Tibial artery (tissue), 4 donors: ENCODE measurements at regions not wholly inside any gene's neighbourhood (a gene's known extent, or its start where the extent isn't known, plus 50 kb on each side); places are given as distances from the start of the nearest gene placed in this dataset.

ENCODE experiments used
- DNase-seq, 2 donors: peaks; one replicate each; pipeline ENCODE4 v3.0.0-alpha.2; 2019
- H3K27ac ChIP-seq, 2 donors: fragments of 200-600 bp; sonication (generic) in 1 of 2; 1 replicate in 1 of 2; 2 replicates in 1 of 2; pipeline ENCODE4 v1.5.1; 2018 to 2019; ENCODE audit warnings: mild to moderate bottlenecking in 1 of 2
- H3K27me3 ChIP-seq, 2 donors: fragments of 200-600 bp; sonication (generic) in 1 of 2; one replicate each; pipeline versions ENCODE4 v1.5.1 to v1.6.0; 2016 to 2019
- H3K36me3 ChIP-seq, 3 donors: fragments of 200-600 bp; sonication (generic) in 2 of 3; one replicate each; pipeline ENCODE4 v1.5.1; 2016 to 2019; ENCODE audit warnings: mild to moderate bottlenecking in 2 of 3
- H3K4me1 ChIP-seq, 4 donors: fragments of 200-600 bp; sonication (generic) in 2 of 4; 1 replicate in 3 of 4; 2 replicates in 1 of 4; pipeline ENCODE4 v1.5.1; 2016 to 2019
- H3K4me3 ChIP-seq, 2 donors: fragments of 200-600 bp; sonication (generic) in 1 of 2; 1 replicate in 1 of 2; 2 replicates in 1 of 2; pipeline ENCODE4 v1.5.1; 2018 to 2019; ENCODE audit warnings: mild to moderate bottlenecking in 2 of 2
- H3K9me3 ChIP-seq, 3 donors: fragments of 200-600 bp; sonication (generic) in 1 of 3; one replicate each; pipeline ENCODE4 v1.5.1; 2016 to 2019
- intact Hi-C: fragments of 100-400 bp; cut with DNase I; formaldehyde crosslinking; loops from one replicate; pipeline ENCODE4 v1.15.0; 2023; ENCODE audit warnings: low total_unique reads
- TF ChIP-seq, protein P1 (sequence below), 2 experiments: fragments of 200-600 bp in 1 of 2; fragments of 450-650 bp in 1 of 2; IDR thresholded peaks; one replicate each; pipeline ENCODE4 v1.5.1; 2017 to 2019; ENCODE audit warnings: antibody characterized with exemption in 2 of 2, mild to moderate bottlenecking in 1 of 2, moderate library complexity in 1 of 2

DNA sequence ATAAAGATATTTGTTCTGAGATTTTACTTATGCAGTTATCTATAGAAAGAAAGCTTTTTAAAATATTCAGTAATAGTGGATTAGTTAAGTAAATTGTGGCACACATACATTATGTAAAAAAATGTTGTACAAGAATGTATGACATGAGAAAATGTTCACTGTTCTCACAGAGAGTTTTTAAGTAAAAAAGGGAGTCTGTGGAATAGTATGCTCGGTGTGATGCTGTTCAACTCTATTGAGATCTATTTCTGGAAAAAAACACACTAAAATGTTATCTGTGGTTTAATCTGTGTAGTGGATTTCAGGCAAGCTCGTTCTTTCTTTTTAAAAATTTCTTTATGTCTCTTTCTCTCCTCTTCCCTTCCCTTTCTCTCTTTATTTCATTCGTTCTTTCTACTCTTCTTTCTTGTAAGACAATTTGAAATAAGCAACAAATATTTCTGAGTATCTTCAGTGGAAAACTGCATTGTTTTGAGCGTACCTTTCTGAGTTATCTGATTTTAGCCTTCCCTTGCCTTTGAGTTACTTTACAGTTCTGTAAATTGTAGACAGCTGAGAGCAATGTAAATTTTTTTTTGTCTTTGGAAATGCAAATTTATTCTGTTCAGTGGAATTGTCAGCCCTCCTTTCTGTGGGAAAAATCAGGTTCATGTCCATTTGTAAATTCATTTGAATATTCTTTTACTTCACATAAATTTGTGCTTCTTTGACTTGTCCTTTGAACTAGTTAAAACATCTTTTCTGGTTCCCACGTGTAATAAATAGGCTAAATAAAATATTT, 229.0 kb upstream of the NOX3 start:
- no peaks in the 10 kb centered on the region for H3K36me3 ChIP-seq
- no peaks in the 10 kb centered on the region for H3K9me3 ChIP-seq
- no peak overlapping the region for H3K4me3 ChIP-seq
- no peak for DNase-seq
- TF ChIP-seq, protein P1, sequence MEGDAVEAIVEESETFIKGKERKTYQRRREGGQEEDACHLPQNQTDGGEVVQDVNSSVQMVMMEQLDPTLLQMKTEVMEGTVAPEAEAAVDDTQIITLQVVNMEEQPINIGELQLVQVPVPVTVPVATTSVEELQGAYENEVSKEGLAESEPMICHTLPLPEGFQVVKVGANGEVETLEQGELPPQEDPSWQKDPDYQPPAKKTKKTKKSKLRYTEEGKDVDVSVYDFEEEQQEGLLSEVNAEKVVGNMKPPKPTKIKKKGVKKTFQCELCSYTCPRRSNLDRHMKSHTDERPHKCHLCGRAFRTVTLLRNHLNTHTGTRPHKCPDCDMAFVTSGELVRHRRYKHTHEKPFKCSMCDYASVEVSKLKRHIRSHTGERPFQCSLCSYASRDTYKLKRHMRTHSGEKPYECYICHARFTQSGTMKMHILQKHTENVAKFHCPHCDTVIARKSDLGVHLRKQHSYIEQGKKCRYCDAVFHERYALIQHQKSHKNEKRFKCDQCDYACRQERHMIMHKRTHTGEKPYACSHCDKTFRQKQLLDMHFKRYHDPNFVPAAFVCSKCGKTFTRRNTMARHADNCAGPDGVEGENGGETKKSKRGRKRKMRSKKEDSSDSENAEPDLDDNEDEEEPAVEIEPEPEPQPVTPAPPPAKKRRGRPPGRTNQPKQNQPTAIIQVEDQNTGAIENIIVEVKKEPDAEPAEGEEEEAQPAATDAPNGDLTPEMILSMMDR (IDR thresholded peaks at IDR 0.05): no peak
- H3K27me3 ChIP-seq: no peaks in the 10 kb centered on the region
- H3K4me1 ChIP-seq: no peaks in the 10 kb centered on the region
- intact Hi-C loops: no loop called here
- H3K27ac ChIP-seq: no peak overlapping the region

- intact Hi-C loops: no loop called here
- no peaks in the 10 kb centered on the region for H3K9me3 ChIP-seq
- TF ChIP-seq, protein P1 (IDR thresholded peaks at IDR 0.05): no peak
Measured at GRCh38 chr6:155678361-155678760, 222.7 kb upstream of the NOX3 start.

GRCh38 chr6:155676346-155676745, 220.7 kb upstream of the NOX3 start:
- Histone ChIP-seq H3K36me3 (no peaks in the 10 kb centered on the region), H3K4me3 (no peak overlapping the region), H3K9me3 (no peaks in the 10 kb centered on the region), H3K4me1 (no peaks in the 10 kb centered on the region), H3K27me3 (no peaks in the 10 kb centered on the region), H3K27ac (no peak overlapping the region)
- intact Hi-C loops: no loop called here
- no peak for DNase-seq
- TF ChIP-seq, protein P1 (IDR thresholded peaks at IDR 0.05): no peak

More at GRCh38 chr6:155678361-155678760, 222.7 kb upstream of the NOX3 start:
- H3K27me3 ChIP-seq: no peaks in the 10 kb centered on the region
- no peaks in the 10 kb centered on the region for H3K4me1 ChIP-seq
- no peak for DNase-seq
- no peaks in the 10 kb centered on the region for H3K36me3 ChIP-seq
- H3K4me3 ChIP-seq: no peak overlapping the region
- no peak overlapping the region for H3K27ac ChIP-seq

GRCh38 chr6:155670655-155671054, 215.0 kb upstream of the NOX3 start:
- Histone ChIP-seq H3K9me3 (no peaks in the 10 kb centered on the region), H3K36me3 (no peaks in the 10 kb centered on the region), H3K27ac (no peak overlapping the region), H3K27me3 (peaks cover 0 to 3% of the 10 kb centered on the region in 2 donors), H3K4me3 (no peak overlapping the region), H3K4me1 (no peaks in the 10 kb centered on the region)
- TF ChIP-seq, protein P1 (IDR thresholded peaks at IDR 0.05): no peak
- no peak for DNase-seq
- intact Hi-C loops: no loop called here

- no peaks in the 10 kb centered on the region for H3K9me3 ChIP-seq
- H3K36me3 ChIP-seq: no peaks in the 10 kb centered on the region
- TF ChIP-seq, protein P1 (IDR thresholded peaks at IDR 0.05): no peak
- intact Hi-C loops: no loop called here
- no peaks in the 10 kb centered on the region for H3K4me1 ChIP-seq
- no peak for DNase-seq
- H3K4me3 ChIP-seq: no peak overlapping the region
- no peak overlapping the region for H3K27ac ChIP-seq
- no peaks in the 10 kb centered on the region for H3K27me3 ChIP-seq
Measured at GRCh38 chr6:155660251-155660977, 204.8 kb upstream of the NOX3 start.
